ENCODE measurements at regions not wholly inside any gene's neighbourhood (a gene's known extent, or its start where the extent isn't known, plus 50 kb on each side); places are given as distances from the start of the nearest gene placed in this dataset.

DNA sequence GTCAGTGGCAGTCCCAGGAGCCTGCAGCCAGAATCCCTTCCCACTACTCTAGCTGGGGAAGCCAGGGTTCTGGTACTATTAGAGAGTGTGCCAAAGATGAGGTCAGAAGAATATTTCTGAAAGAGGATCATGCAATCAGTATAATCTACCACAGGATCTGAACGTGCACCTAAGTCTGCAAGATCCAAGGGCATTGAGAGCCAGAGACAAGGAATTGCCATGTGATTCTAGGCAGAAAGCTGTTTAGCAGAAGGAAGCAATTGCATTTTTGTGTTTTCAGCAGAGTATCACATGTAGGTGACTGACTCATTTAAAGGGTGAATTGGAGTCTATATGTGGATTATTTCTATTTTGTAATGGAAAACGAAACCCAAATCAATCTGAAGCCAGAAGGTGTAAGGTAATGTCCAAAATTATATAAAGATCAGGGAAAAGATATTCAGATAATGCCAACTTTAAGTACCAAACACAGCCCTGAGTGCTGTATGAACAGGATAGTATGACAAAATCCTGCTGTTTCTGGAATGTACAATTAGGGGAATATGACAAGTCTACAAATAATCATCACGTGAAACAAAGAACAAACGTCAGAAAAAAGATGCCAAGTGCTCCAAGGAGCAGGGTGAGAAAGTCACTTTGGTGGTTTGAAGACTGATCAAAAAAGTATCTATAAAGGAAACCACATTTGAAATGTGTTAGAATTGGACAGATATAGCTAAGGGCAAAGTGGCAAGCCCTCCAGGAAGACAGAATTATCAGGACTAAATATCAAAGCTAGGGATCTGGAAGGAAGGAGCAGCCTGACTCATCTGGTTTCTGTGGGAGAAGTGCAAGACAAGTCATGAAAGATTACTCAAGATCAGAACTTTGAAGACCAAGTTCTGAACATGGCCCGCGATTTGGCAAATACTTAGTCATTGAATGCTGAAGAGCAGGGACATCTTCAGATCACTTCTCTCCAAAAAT is 1036.6 kb downstream of the NTRK3 start:
- TF ChIP-seq POLR2AphosphoS5 (IDR thresholded peaks at IDR 0.05; ENCODE audit: low read depth, low read length), result no peak
- no peak for TF ChIP-seq POLR2A (IDR thresholded peaks at IDR 0.05; ENCODE audit: low read depth, low read length)
- no peak for TF ChIP-seq POU2F2 (IDR thresholded peaks at IDR 0.05; ENCODE audit: low read depth, low read length)
